Midbrain (tissue), 1 donor: ENCODE measurements at regions not wholly inside any gene's neighbourhood (a gene's known extent, or its start where the extent isn't known, plus 50 kb on each side); places are given as distances from the start of the nearest gene placed in this dataset.

ENCODE experiments used
- DNase-seq: peaks from one replicate; lab custom pipeline; 2025; lab: John Stamatoyannopoulos, UW

- DNase-seq: no peak
These were observed 56.9 kb upstream of the E2F7 start for GRCh38 chr12:77122236-77122635.

- DNase-seq: no peak
These were observed 55.1 kb upstream of the E2F7 start for GRCh38 chr12:77120156-77121085.

GRCh38 chr12:77118696-77119095 lies 53.3 kb upstream of the E2F7 start:
- DNase-seq: no peak

GRCh38 chr12:77116277-77116676 lies 50.9 kb upstream of the E2F7 start:
- DNase-seq: no peak

GRCh38 chr12:77115471-77115870 lies 50.1 kb upstream of the E2F7 start:
- DNase-seq: no peak
